HCT116 (cell line): ENCODE measurements at regions not wholly inside any gene's neighbourhood (a gene's known extent, or its start where the extent isn't known, plus 50 kb on each side); places are given as distances from the start of the nearest gene placed in this dataset.

Experiments
- ATAC-seq: fragments of 200-7000 bp; cut with Tn5 transposase; 2 replicates; pipeline ENCODE4 v1.9.1; 2020; ENCODE audit warnings: mild to moderate bottlenecking, moderate library complexity
- BruUV-seq: library from RNA; stranded (reverse); fragments of 400-500 nt; replicated peaks from 2 replicates; lab custom pipeline; 2021; lab: Mats Ljungman, UMichigan
- CTCF ChIA-PET: fragments of 300-600 bp; sonication (Branson Sonifier 250); formaldehyde crosslinking; loops from one replicate; lab custom pipeline; 2021; ENCODE audit warnings: antibody characterized with exemption; lab: Charles Lee
- POLR2A ChIA-PET: fragments of 300-600, 350-600 bp; sonication (Branson Sonifier 250); formaldehyde crosslinking; loops from one replicate; lab custom pipeline; 2021; ENCODE audit warnings: antibody characterized with exemption; lab: Charles Lee
- RAD21 ChIA-PET, 2 experiments: fragments of 300-600 bp; sonication (Branson Sonifier 250); formaldehyde crosslinking; loops; one replicate each; lab custom pipeline; 2023; ENCODE audit warnings: low total read pairs in 2 of 2; ENCODE audit not compliant: uncharacterized antibody in 2 of 2, unreplicated experiment in 2 of 2, low non-redundant PET in 1 of 2; lab: Charles Lee
- DNase-seq: peaks from one replicate; pipeline ENCODE4 v3.0.0-alpha.2; 2010; ENCODE audit warnings: low read depth, low spot score
- H2AFZ ChIP-seq: fragments of 200-600 bp; shearing (Covaris generic), sonication (generic); 2 replicates; pipeline ENCODE4 v1.6.1; 2017; ENCODE audit warnings: low read depth, mixed run types, mixed read lengths, antibody characterized with exemption, low read length; ENCODE audit not compliant: poor library complexity, severe bottlenecking
- H3K27ac ChIP-seq: 2 replicates; pipeline ENCODE4 v1.5.1; 2012; ENCODE audit warnings: low read depth, low read length
- H3K27me3 ChIP-seq: fragments of 200-600 bp; sonication (generic); 2 replicates; pipeline ENCODE4 v1.6.1; 2016; ENCODE audit warnings: mixed run types, low read length, mixed read lengths; ENCODE audit not compliant: insufficient read depth
- H3K36me3 ChIP-seq, 2 experiments: fragments of 200-500 bp in 1 of 2; fragments of 200-600 bp in 1 of 2; sonication (Bioruptor generic) in 1 of 2; sonication (generic) in 1 of 2; 2 replicates each; pipeline versions ENCODE4 v1.5.1 to v1.6.1; 2014 to 2016; ENCODE audit warnings: low read length in 2 of 2, inconsistent platforms in 1 of 2, mixed read lengths in 1 of 2, mixed run types in 1 of 2; ENCODE audit not compliant: insufficient read depth in 2 of 2, control insufficient read depth in 1 of 2
- H3K4me1 ChIP-seq, 2 experiments: fragments of 200-600 bp in 1 of 2; sonication (generic) in 1 of 2; 2 replicates each; pipeline versions ENCODE4 v1.5.1 to v1.6.1; 2012 to 2017; ENCODE audit warnings: low read length in 2 of 2, inconsistent platforms in 1 of 2, mild to moderate bottlenecking in 1 of 2, mixed read lengths in 1 of 2, mixed run types in 1 of 2, moderate library complexity in 1 of 2; ENCODE audit not compliant: insufficient read depth in 2 of 2, control insufficient read depth in 1 of 2
- H3K4me2 ChIP-seq: fragments of 200-600 bp; sonication (generic); 2 replicates; pipeline ENCODE4 v1.6.1; 2017; ENCODE audit warnings: mixed run types, low read length, mixed read lengths
- H3K4me3 ChIP-seq, 2 experiments: fragments of 200-600 bp in 1 of 2; sonication (generic) in 1 of 2; replicated peaks in 1 of 2; 2 replicates each; pipeline ENCODE4 v1.5.1; 2011 to 2016; ENCODE audit warnings: low read length in 2 of 2, control low read depth in 1 of 2, low read depth in 1 of 2, mild to moderate bottlenecking in 1 of 2, mixed read lengths in 1 of 2, mixed run types in 1 of 2
- H3K79me2 ChIP-seq: fragments of 200-600 bp; sonication (generic); 2 replicates; pipeline ENCODE4 v1.6.1; 2017; ENCODE audit warnings: mild to moderate bottlenecking, mixed run types, low read length, moderate library complexity, mixed read lengths; ENCODE audit not compliant: insufficient read depth
- H3K9ac ChIP-seq: fragments of 200-600 bp; sonication (generic); 2 replicates; pipeline ENCODE4 v1.6.1; 2016; ENCODE audit warnings: low read length, mixed read lengths
- H3K9me2 ChIP-seq: fragments of 200-600 bp; sonication (generic), shearing (Covaris generic); 2 replicates; pipeline ENCODE4 v1.6.1; 2017; ENCODE audit warnings: mixed run types, mild to moderate bottlenecking, moderate library complexity; ENCODE audit not compliant: insufficient read depth
- H3K9me3 ChIP-seq, 2 experiments: fragments of 200-500 bp in 1 of 2; fragments of 200-600 bp in 1 of 2; sonication (Bioruptor generic) in 1 of 2; sonication (generic) in 1 of 2; 2 replicates each; pipeline ENCODE4 v1.6.1; 2014 to 2017; ENCODE audit warnings: low read length in 2 of 2, mixed read lengths in 2 of 2, inconsistent platforms in 1 of 2, low read depth in 1 of 2, mild to moderate bottlenecking in 1 of 2, mixed run types in 1 of 2, moderate library complexity in 1 of 2; ENCODE audit not compliant: control insufficient read depth in 1 of 2, insufficient read depth in 1 of 2
- H4K20me1 ChIP-seq: fragments of 200-600 bp; sonication (generic), shearing (Covaris generic); 2 replicates; pipeline ENCODE4 v1.6.1; 2017; ENCODE audit warnings: mixed run types, mild to moderate bottlenecking, moderate library complexity; ENCODE audit not compliant: insufficient read depth
- ATF3 ChIP-seq: IDR thresholded peaks from 2 replicates; pipeline ENCODE4 v1.6.1; 2012
- CBX3 ChIP-seq: IDR thresholded peaks from 2 replicates; pipeline ENCODE4 v1.6.1; 2012; ENCODE audit warnings: low read depth
- EGR1 ChIP-seq: IDR thresholded peaks from 2 replicates; pipeline ENCODE4 v1.6.1; 2012; ENCODE audit warnings: low read depth
- EZH2phosphoT487 ChIP-seq: fragments of 200-600 bp; IDR thresholded peaks from 2 replicates; pipeline ENCODE4 v1.6.1; 2018; ENCODE audit warnings: antibody characterized with exemption, borderline replicate concordance
- FOSL1 ChIP-seq: IDR thresholded peaks from 2 replicates; pipeline ENCODE4 v1.6.1; 2012; ENCODE audit warnings: low read depth
- POLR2A ChIP-seq: IDR thresholded peaks from 2 replicates; pipeline ENCODE4 v1.7.0; 2011; ENCODE audit warnings: borderline replicate concordance; ENCODE audit not compliant: insufficient read depth, insufficient read length; ENCODE audit errors: extremely low read depth
- RAD21 ChIP-seq: IDR thresholded peaks from 2 replicates; pipeline ENCODE4 v1.6.1; 2012; ENCODE audit warnings: low read depth, mild to moderate bottlenecking
- REST ChIP-seq: IDR thresholded peaks from 2 replicates; pipeline ENCODE4 v1.6.1; 2012; ENCODE audit warnings: low read depth
- SRF ChIP-seq: IDR thresholded peaks from 2 replicates; pipeline ENCODE4 v1.6.1; 2012; ENCODE audit warnings: low read depth
- TCF7L2 ChIP-seq: IDR thresholded peaks from 2 replicates; pipeline ENCODE4 v1.7.0; 2011; ENCODE audit warnings: borderline replicate concordance, inconsistent platforms; ENCODE audit not compliant: insufficient read depth, insufficient read length; ENCODE audit errors: extremely low read depth
- ZFX ChIP-seq: fragments of 450-650 bp; IDR thresholded peaks from 2 replicates; pipeline ENCODE4 v1.6.1; 2017
- intact Hi-C: fragments of 100-400 bp; cut with micrococcal nuclease; formaldehyde crosslinking; loops from 2 replicates; pipeline ENCODE4 v1.10.0; 2022

GRCh38 chr7:124596881-124597280 is 168.7 kb downstream of the GPR37 start:
- Histone ChIP-seq H3K36me3 (no peaks in the 10 kb centered on the region), H2AFZ (no peak overlapping the region), H4K20me1 (no peaks in the 10 kb centered on the region), H3K27ac (no peak overlapping the region), H3K4me2 (no peak overlapping the region), H3K79me2 (no peaks in the 10 kb centered on the region), H3K27me3 (no peaks in the 10 kb centered on the region), H3K9me3 (no peaks in the 10 kb centered on the region), H3K9me2 (no peaks in the 10 kb centered on the region), H3K4me1 (no peaks in the 10 kb centered on the region), H3K9ac (no peak overlapping the region), H3K4me3 (no peak overlapping the region)
- TF ChIP-seq SRF = no peak
- TF ChIP-seq EZH2phosphoT487 = no peak
- TF ChIP-seq FOSL1 = no peak
- no peak for TF ChIP-seq RAD21
- TF ChIP-seq EGR1 = no peak
- no peak for TF ChIP-seq REST
- no peak for TF ChIP-seq ATF3
- TF ChIP-seq POLR2A = no peak
- TF ChIP-seq CBX3 = no peak
- no peak for TF ChIP-seq ZFX
- no peak for TF ChIP-seq TCF7L2
- ATAC-seq = no peak
- ChIA-PET RAD21 (no interaction called here), CTCF (no interaction called here), POLR2A (no interaction called here)
- DNase-seq = no peak
- no TSS peak for BruUV-seq
- intact Hi-C loops = no loop called here
